ENCODE measurements at regions not wholly inside any gene's neighbourhood (a gene's known extent, or its start where the extent isn't known, plus 50 kb on each side); places are given as distances from the start of the nearest gene placed in this dataset.

- TF ChIP-seq RAD21 (IDR thresholded peaks at IDR 0.05): no peak
- TF ChIP-seq JUND (IDR thresholded peaks at IDR 0.05): no peak
- no peak for TF ChIP-seq CTCF (IDR thresholded peaks at IDR 0.05; ENCODE audit: low read depth, low read length, missing input control)
- no peak for TF ChIP-seq EGR1 (IDR thresholded peaks at IDR 0.05; ENCODE audit: low read depth in 2 of 2)
- TF ChIP-seq SP1 (IDR thresholded peaks at IDR 0.05): no peak
- TF ChIP-seq, protein P1, sequence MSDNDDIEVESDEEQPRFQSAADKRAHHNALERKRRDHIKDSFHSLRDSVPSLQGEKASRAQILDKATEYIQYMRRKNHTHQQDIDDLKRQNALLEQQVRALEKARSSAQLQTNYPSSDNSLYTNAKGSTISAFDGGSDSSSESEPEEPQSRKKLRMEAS (IDR thresholded peaks at IDR 0.05): no peak
- no peak for TF ChIP-seq REST (IDR thresholded peaks at IDR 0.05)
- TF ChIP-seq TAF1 (conservative IDR thresholded peaks at IDR 0.05): no peak
- no peak for TF ChIP-seq HNF4G (IDR thresholded peaks at IDR 0.05)
- no peak for TF ChIP-seq GABPA (IDR thresholded peaks at IDR 0.05 in 1 of 2, conservative IDR thresholded peaks at IDR 0.05 in 1 of 2)
- TF ChIP-seq YY1 (IDR thresholded peaks at IDR 0.05): no peak
- no peak for TF ChIP-seq HNF4A (conservative IDR thresholded peaks at IDR 0.05)
Measured at GRCh38 chrX:64842492-64842891, 133.8 kb downstream of the ZC4H2 start.
